ENCODE measurements at regions not wholly inside any gene's neighbourhood (a gene's known extent, or its start where the extent isn't known, plus 50 kb on each side); places are given as distances from the start of the nearest gene placed in this dataset.
"Not testable (repeated sequence)": the region's sequence is repeated elsewhere in the genome, so short reads cannot be mapped to it uniquely, and the experiment has no call there.

GRCh38 chr1:101448018-101448417, 211.2 kb downstream of the S1PR1 start (continued):
- TF ChIP-seq JUND (IDR thresholded peaks at IDR 0.05; ENCODE audit: low read length): no peak
- no peak for TF ChIP-seq CTBP2 (IDR thresholded peaks at IDR 0.05; ENCODE audit: borderline replicate concordance, insufficient read depth, insufficient read length, low read length)
- TF ChIP-seq TCF12 (IDR thresholded peaks at IDR 0.05; ENCODE audit: low read depth, low read length): no peak
- TF ChIP-seq SP1 (IDR thresholded peaks at IDR 0.05; ENCODE audit: low read depth, low read length): no peak
- TF ChIP-seq USF2 (IDR thresholded peaks at IDR 0.05; ENCODE audit: low read length): no peak
- TF ChIP-seq SIRT6 (IDR thresholded peaks at IDR 0.05; ENCODE audit: low read length): no peak
- TF ChIP-seq KDM4A (IDR thresholded peaks at IDR 0.05; ENCODE audit: low read depth, low read length, severe bottlenecking): no peak
- TF ChIP-seq KDM1A (IDR thresholded peaks at IDR 0.05; ENCODE audit: borderline replicate concordance, low read length): no peak
- no peak for TF ChIP-seq MAX (IDR thresholded peaks at IDR 0.05)
- TF ChIP-seq RBBP5 (IDR thresholded peaks at IDR 0.05; ENCODE audit: borderline replicate concordance, low read depth, low read length): no peak
- no peak for TF ChIP-seq E2F6 (IDR thresholded peaks at IDR 0.05)
- TF ChIP-seq RAD21 (IDR thresholded peaks at IDR 0.05 in 1 of 2, conservative IDR thresholded peaks at IDR 0.05 in 1 of 2; ENCODE audit: low read depth in 2 of 2, low read length in 2 of 2): no peak

- H3K23ac ChIP-seq (ENCODE audit: insufficient read length); H3K79me2 ChIP-seq (ENCODE audit: control insufficient read depth in 1 of 2, insufficient read depth in 2 of 2, low read length in 2 of 2); H2AK5ac ChIP-seq (ENCODE audit: low read depth, low read length); DNase-seq (ENCODE audit: low read depth in 1 of 2, low spot score in 2 of 2); H2AFZ ChIP-seq (ENCODE audit: low read length); H3K4me1 ChIP-seq (replicated peaks in 1 of 4; ENCODE audit: control insufficient read depth in 3 of 4, insufficient read depth in 4 of 4, low read length in 3 of 4); H3K4ac ChIP-seq (replicated peaks; ENCODE audit: insufficient read length, low read depth, low read length); FAIRE-seq; H3K9me3 ChIP-seq (ENCODE audit: insufficient read depth in 2 of 2, low read depth in 1 of 2, low read length in 1 of 2); H3K18ac ChIP-seq (ENCODE audit: extremely low read depth, low read length); H3K4me3 ChIP-seq (ENCODE audit: extremely low read depth in 1 of 4, insufficient read depth in 2 of 4, low read depth in 3 of 4, low read length in 4 of 4); H4K8ac ChIP-seq (ENCODE audit: extremely low read depth, insufficient read depth, low read length); H2BK12ac ChIP-seq (ENCODE audit: low read depth, low read length); CTCF ChIA-PET (ENCODE audit: partially characterized antibody); H3K56ac ChIP-seq (replicated peaks; ENCODE audit: insufficient read length, low read depth, low read length); H3K14ac ChIP-seq (ENCODE audit: insufficient read length); H3K79me1 ChIP-seq (ENCODE audit: low read depth, low read length); H3K9ac ChIP-seq (replicated peaks in 1 of 4; ENCODE audit: extremely low read depth in 1 of 4, low read depth in 3 of 4, low read length in 3 of 4); H3K4me2 ChIP-seq (ENCODE audit: insufficient read depth in 1 of 2, low read depth in 2 of 2, low read length in 2 of 2); H2BK20ac ChIP-seq (ENCODE audit: low read length); H4K5ac ChIP-seq (ENCODE audit: insufficient read length, low read depth, low read length); H2BK5ac ChIP-seq (ENCODE audit: low read depth, low read length); H4K20me1 ChIP-seq (replicated peaks in 1 of 2; ENCODE audit: control insufficient read depth in 1 of 2, insufficient read depth in 2 of 2, low read length in 2 of 2); H3K23me2 ChIP-seq (ENCODE audit: low read depth, low read length); POLR2A ChIA-PET (ENCODE audit: partially characterized antibody); H3K27ac ChIP-seq (ENCODE audit: low read depth, low read length); H3K36me3 ChIP-seq (ENCODE audit: control insufficient read depth in 2 of 4, insufficient read depth in 4 of 4, low read length in 3 of 4); H4K91ac ChIP-seq (replicated peaks; ENCODE audit: insufficient read length, low read length); H2BK15ac ChIP-seq (ENCODE audit: low read length); H3K27me3 ChIP-seq (replicated peaks in 1 of 4; ENCODE audit: control insufficient read depth in 3 of 4, extremely low read depth in 1 of 4, insufficient read depth in 3 of 4, low read length in 3 of 4); H2BK120ac ChIP-seq (replicated peaks; ENCODE audit: low read depth, low read length): not testable (repeated sequence)
- 96% methylated on average over 5 of the region's 5 CpGs; no CpG with 5 or more reads in 1 of the 2 experiments for WGBS, 2 experiments (ENCODE audit: extremely low coverage in 1 of 2, insufficient coverage in 1 of 2, insufficient read length in 1 of 2, insufficient replicate concordance in 2 of 2, low coverage in 1 of 2, low lambda C conversion rate in 2 of 2, missing lambda C conversion rate in 1 of 2)
Observed at GRCh38 chr1:101450691-101451090, 213.9 kb downstream of the S1PR1 start.
